SW 1271 (cell line): ENCODE measurements at regions not wholly inside any gene's neighbourhood (a gene's known extent, or its start where the extent isn't known, plus 50 kb on each side); places are given as distances from the start of the nearest gene placed in this dataset.

Experiments used
- DNase-seq, 2 experiments: peaks; one replicate each; lab custom pipeline; 2025; lab: John Stamatoyannopoulos, UW

- no peak for DNase-seq
These were observed 55.4 kb upstream of the RNF180 start for GRCh38 chr5:64110222-64110621.

GRCh38 chr5:64108674-64109073 is 57.0 kb upstream of the RNF180 start:
- DNase-seq = no peak

GRCh38 chr5:64100203-64100602 is 65.4 kb upstream of the RNF180 start:
- no peak for DNase-seq

DNA sequence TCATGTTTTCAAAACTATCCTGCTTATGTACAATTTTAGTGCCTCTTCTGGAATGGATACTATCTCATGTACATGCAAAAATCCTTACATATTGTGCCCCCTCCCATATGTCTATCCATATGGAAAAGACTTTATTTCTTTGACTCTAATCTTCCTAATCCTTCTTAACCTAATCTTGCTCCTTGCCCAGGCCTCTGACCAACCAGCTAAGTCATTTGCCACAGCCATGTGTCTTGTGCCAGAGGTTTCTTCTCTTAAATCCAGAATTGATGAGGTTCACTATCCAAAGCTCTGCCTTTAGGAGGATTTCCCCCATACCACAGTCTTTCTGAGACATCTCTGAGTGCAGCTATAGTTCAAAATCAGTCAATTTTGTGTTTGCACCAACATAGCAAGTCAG is 68.9 kb upstream of the RNF180 start:
- DNase-seq = no peak

DNA sequence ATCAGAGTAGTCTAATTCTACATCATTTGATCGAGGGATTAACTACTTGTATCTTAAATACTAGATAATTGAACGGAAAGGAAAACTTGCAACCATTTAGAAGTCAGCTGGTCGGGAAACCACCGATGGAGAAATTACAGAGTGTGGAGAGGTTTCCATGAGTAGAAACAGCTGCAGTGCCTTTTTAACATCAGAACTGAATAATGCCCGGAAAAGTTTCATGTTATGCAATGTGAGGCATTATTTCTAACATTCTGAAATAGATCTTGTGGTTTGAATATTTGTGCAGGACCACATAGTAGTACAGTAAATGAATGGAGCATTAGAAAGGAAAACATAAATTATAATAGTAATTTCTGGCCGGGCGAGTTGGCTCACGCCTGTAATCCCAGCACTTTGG is 88.1 kb upstream of the RNF180 start:
- no peak for DNase-seq

GRCh38 chr5:64074533-64074932 is 91.1 kb upstream of the RNF180 start:
- DNase-seq = peak; percentile 13 to 69

- no peak for DNase-seq
These were observed 96.2 kb upstream of the RNF180 start for GRCh38 chr5:64069486-64069885.

- no peak for DNase-seq
These were observed 88.1 kb upstream of the HTR1A start for GRCh38 chr5:64050296-64050695.

- no peak for DNase-seq
These were observed 78.2 kb upstream of the HTR1A start for GRCh38 chr5:64040490-64040889.

- DNase-seq = no peak
These were observed 64.2 kb upstream of the HTR1A start for GRCh38 chr5:64026493-64026892.

- no peak for DNase-seq
These were observed 57.5 kb upstream of the HTR1A start for GRCh38 chr5:64019746-64020145.

- no peak for DNase-seq
These were observed 56.7 kb upstream of the HTR1A start for GRCh38 chr5:64018966-64019365.

- DNase-seq = no peak
These were observed 53.6 kb upstream of the HTR1A start for GRCh38 chr5:64015824-64016223.
